COR-L47 (cell line): ENCODE measurements at regions not wholly inside any gene's neighbourhood (a gene's known extent, or its start where the extent isn't known, plus 50 kb on each side); places are given as distances from the start of the nearest gene placed in this dataset.
"Not testable (repeated sequence)": the region's sequence is repeated elsewhere in the genome, so short reads cannot be mapped to it uniquely, and the experiment has no call there.

Experiments
- DNase-seq: peaks from one replicate; lab custom pipeline; 2025; lab: John Stamatoyannopoulos, UW

GRCh38 chr13:78866076-78866475 lies 207.1 kb upstream of the OBI1 start:
- DNase-seq = not testable (repeated sequence)

- DNase-seq = no peak
Measured at GRCh38 chr13:78862446-78862845, 203.5 kb upstream of the OBI1 start.

- no peak for DNase-seq
Measured at GRCh38 chr13:78852709-78853108, 193.8 kb upstream of the OBI1 start.

GRCh38 chr13:78845656-78846365 lies 186.9 kb upstream of the OBI1 start:
- DNase-seq = no peak

GRCh38 chr13:78844106-78844505 lies 185.2 kb upstream of the OBI1 start:
- no peak for DNase-seq

- DNase-seq = peak; percentile 91
Measured at GRCh38 chr13:78841358-78841963, 182.5 kb upstream of the OBI1 start.

- DNase-seq = no peak
Measured at GRCh38 chr13:78836238-78836784, 177.4 kb upstream of the OBI1 start.

GRCh38 chr13:78832461-78832860 lies 173.5 kb upstream of the OBI1 start:
- DNase-seq = peak; percentile 63

- DNase-seq = no peak
Measured at GRCh38 chr13:78830508-78830907, 171.6 kb upstream of the OBI1 start.

GRCh38 chr13:78829821-78830220 lies 170.9 kb upstream of the OBI1 start:
- no peak for DNase-seq

- DNase-seq = no peak
Measured at GRCh38 chr13:78827471-78827870, 168.5 kb upstream of the OBI1 start.

GRCh38 chr13:78826936-78827335 lies 168.0 kb upstream of the OBI1 start:
- peak; percentile 21 for DNase-seq

- DNase-seq = peak; percentile 60
Measured at GRCh38 chr13:78826312-78826711, 167.4 kb upstream of the OBI1 start.

- DNase-seq = no peak
Measured at GRCh38 chr13:78820541-78820940, 161.6 kb upstream of the OBI1 start.

GRCh38 chr13:78816592-78816991 lies 157.6 kb upstream of the OBI1 start:
- DNase-seq = no peak

- DNase-seq = no peak
Measured at GRCh38 chr13:78816154-78816553, 157.2 kb upstream of the OBI1 start.

GRCh38 chr13:78806457-78806856 lies 147.5 kb upstream of the OBI1 start:
- DNase-seq = no peak

- DNase-seq = no peak
Measured at GRCh38 chr13:78802912-78803311, 144.0 kb upstream of the OBI1 start.

GRCh38 chr13:78787190-78787589 lies 128.2 kb upstream of the OBI1 start:
- DNase-seq = no peak

GRCh38 chr13:78786459-78786858 lies 127.5 kb upstream of the OBI1 start:
- DNase-seq = peak; percentile 37

GRCh38 chr13:78785764-78786163 lies 126.8 kb upstream of the OBI1 start:
- no peak for DNase-seq

- DNase-seq = no peak
Measured at GRCh38 chr13:78784014-78784750, 125.2 kb upstream of the OBI1 start.

- no peak for DNase-seq
Measured at GRCh38 chr13:78780708-78781107, 121.8 kb upstream of the OBI1 start.
